Upper lobe of left lung (tissue), 6 donors: ENCODE measurements at regions not wholly inside any gene's neighbourhood (a gene's known extent, or its start where the extent isn't known, plus 50 kb on each side); places are given as distances from the start of the nearest gene placed in this dataset.

Experiments used
- ATAC-seq, 2 donors: fragments of 200-7000 bp; cut with Tn5 transposase; one replicate each; pipeline ENCODE4 v1.9.1; 2022; ENCODE audit warnings: mild to moderate bottlenecking in 2 of 2, moderate library complexity in 2 of 2; ENCODE audit not compliant: low FRiP score in 2 of 2
- DNase-seq, 2 donors: peaks; one replicate each; pipeline ENCODE4 v3.0.0-alpha.2; 2019 to 2020
- H3K27ac ChIP-seq, 4 donors: fragments of 200-600 bp; sonication (generic); one replicate each; pipeline ENCODE4 v1.5.1; 2016 to 2019
- H3K27me3 ChIP-seq, 4 donors: fragments of 200-600 bp; sonication (generic); one replicate each; pipeline ENCODE4 v1.5.1; 2017 to 2019
- H3K36me3 ChIP-seq, 4 donors: fragments of 200-600 bp; sonication (generic); one replicate each; pipeline ENCODE4 v1.5.1; 2016 to 2019
- H3K4me1 ChIP-seq, 4 donors: fragments of 200-600 bp; sonication (generic); one replicate each; pipeline ENCODE4 v1.5.1; 2018 to 2019
- H3K4me3 ChIP-seq, 4 donors: fragments of 200-600 bp; sonication (generic); one replicate each; pipeline ENCODE4 v1.5.1; 2017 to 2019; ENCODE audit warnings: mild to moderate bottlenecking in 2 of 4, moderate library complexity in 1 of 4
- H3K9me3 ChIP-seq, 4 donors: fragments of 200-600 bp; sonication (generic); one replicate each; pipeline ENCODE4 v1.5.1; 2018 to 2019
- EP300 ChIP-seq, 4 donors: sonication (generic); formaldehyde crosslinking; IDR thresholded peaks; one replicate each; pipeline ENCODE4 v1.5.1; 2017; ENCODE audit warnings: antibody characterized with exemption in 4 of 4, control low read depth in 2 of 4
- POLR2A ChIP-seq, 4 donors: fragments of 450-650 bp; IDR thresholded peaks; one replicate each; pipeline ENCODE4 v1.5.1; 2016 to 2017; ENCODE audit warnings: antibody characterized with exemption in 4 of 4, mild to moderate bottlenecking in 2 of 4
- POLR2AphosphoS5 ChIP-seq, 2 donors: sonication (generic); formaldehyde crosslinking; IDR thresholded peaks; one replicate each; pipeline ENCODE4 v1.5.1; 2017; ENCODE audit warnings: antibody characterized with exemption in 2 of 2
- WGBS, 2 donors: methylation state at CpG; one replicate each; pipeline ENCODE4 v1.1.5; 2017 to 2018; 5-methylcytosine and 5-hydroxymethylcytosine counted together
- TF ChIP-seq, protein P1 (sequence below), 6 experiments: fragments of 450-650 bp in 4 of 6; fragments of 200-600 bp in 2 of 6; sonication (generic) in 2 of 6; IDR thresholded peaks; one replicate each; pipeline ENCODE4 v1.5.1; 2016 to 2019; ENCODE audit warnings: antibody characterized with exemption in 6 of 6
- donor health status: DM: no; HTN: no; CAD: no; lungs with moderate emphysema.
- donor health status: DM: no; HTN: yes; CAD: no; lungs with severe emphysema.

DNA sequence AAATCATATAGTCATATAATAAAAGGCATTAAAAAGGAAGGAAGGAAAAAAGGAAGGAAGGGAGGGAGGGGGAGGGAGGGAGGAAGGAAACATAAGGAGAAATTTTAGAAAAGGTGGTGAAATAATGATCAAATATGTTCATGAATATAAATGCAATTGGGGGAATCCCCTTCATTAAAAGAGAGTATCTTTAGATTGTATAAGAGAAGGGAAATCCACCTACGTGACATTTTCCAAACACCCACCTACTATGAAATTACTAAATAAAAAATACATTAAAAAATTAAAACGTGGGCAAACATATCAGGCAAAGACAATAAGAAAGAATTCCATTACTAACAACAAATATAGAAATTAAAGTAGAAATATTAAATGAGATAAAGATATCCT lies 203.4 kb upstream of the PARD3B start:
- ATAC-seq (no peak), DNase-seq (no peak)
- no peak overlapping the region for H3K27ac ChIP-seq
- no peaks in the 10 kb centered on the region for H3K27me3 ChIP-seq
- H3K4me1 ChIP-seq: no peaks in the 10 kb centered on the region
- H3K36me3 ChIP-seq: no peaks in the 10 kb centered on the region
- H3K4me3 ChIP-seq: no peak overlapping the region
- no peak for TF ChIP-seq POLR2AphosphoS5 (IDR thresholded peaks at IDR 0.05)
- TF ChIP-seq POLR2A (IDR thresholded peaks at IDR 0.05): no peak
- TF ChIP-seq EP300 (IDR thresholded peaks at IDR 0.05): no peak
- TF ChIP-seq, protein P1, sequence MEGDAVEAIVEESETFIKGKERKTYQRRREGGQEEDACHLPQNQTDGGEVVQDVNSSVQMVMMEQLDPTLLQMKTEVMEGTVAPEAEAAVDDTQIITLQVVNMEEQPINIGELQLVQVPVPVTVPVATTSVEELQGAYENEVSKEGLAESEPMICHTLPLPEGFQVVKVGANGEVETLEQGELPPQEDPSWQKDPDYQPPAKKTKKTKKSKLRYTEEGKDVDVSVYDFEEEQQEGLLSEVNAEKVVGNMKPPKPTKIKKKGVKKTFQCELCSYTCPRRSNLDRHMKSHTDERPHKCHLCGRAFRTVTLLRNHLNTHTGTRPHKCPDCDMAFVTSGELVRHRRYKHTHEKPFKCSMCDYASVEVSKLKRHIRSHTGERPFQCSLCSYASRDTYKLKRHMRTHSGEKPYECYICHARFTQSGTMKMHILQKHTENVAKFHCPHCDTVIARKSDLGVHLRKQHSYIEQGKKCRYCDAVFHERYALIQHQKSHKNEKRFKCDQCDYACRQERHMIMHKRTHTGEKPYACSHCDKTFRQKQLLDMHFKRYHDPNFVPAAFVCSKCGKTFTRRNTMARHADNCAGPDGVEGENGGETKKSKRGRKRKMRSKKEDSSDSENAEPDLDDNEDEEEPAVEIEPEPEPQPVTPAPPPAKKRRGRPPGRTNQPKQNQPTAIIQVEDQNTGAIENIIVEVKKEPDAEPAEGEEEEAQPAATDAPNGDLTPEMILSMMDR (IDR thresholded peaks at IDR 0.05): no peak
- H3K9me3 ChIP-seq: no peaks in the 10 kb centered on the region
- WGBS, 2 donors: 52 to 56% methylated on average over 2 of the region's 2 CpGs

- Histone ChIP-seq H3K4me3 (no peak overlapping the region), H3K27ac (no peak overlapping the region), H3K9me3 (no peaks in the 10 kb centered on the region), H3K27me3 (no peaks in the 10 kb centered on the region), H3K36me3 (no peaks in the 10 kb centered on the region), H3K4me1 (no peaks in the 10 kb centered on the region)
- TF ChIP-seq EP300 (IDR thresholded peaks at IDR 0.05) (no peak), POLR2AphosphoS5 (IDR thresholded peaks at IDR 0.05) (no peak), POLR2A (IDR thresholded peaks at IDR 0.05) (no peak)
- TF ChIP-seq, protein P1 (IDR thresholded peaks at IDR 0.05): no peak
- 85 to 89% methylated on average over 2 of the region's 2 CpGs for WGBS, 2 donors
- ATAC-seq: no peak
- no peak for DNase-seq
These were observed 201.6 kb upstream of the PARD3B start for GRCh38 chr2:204343685-204344084.

GRCh38 chr2:204344119-204344518 lies 201.2 kb upstream of the PARD3B start:
- TF ChIP-seq EP300 (IDR thresholded peaks at IDR 0.05): no peak
- TF ChIP-seq, protein P1 (IDR thresholded peaks at IDR 0.05): no peak
- TF ChIP-seq POLR2AphosphoS5 (IDR thresholded peaks at IDR 0.05): no peak
- no peak for TF ChIP-seq POLR2A (IDR thresholded peaks at IDR 0.05)
- Histone ChIP-seq H3K27ac (no peak overlapping the region), H3K4me3 (no peak overlapping the region), H3K9me3 (no peaks in the 10 kb centered on the region), H3K4me1 (no peaks in the 10 kb centered on the region), H3K36me3 (no peaks in the 10 kb centered on the region), H3K27me3 (no peaks in the 10 kb centered on the region)
- DNase-seq: no peak
- 32 to 33% methylated on average over 2 of the region's 2 CpGs for WGBS, 2 donors
- no peak for ATAC-seq

- DNase-seq: no peak
- no peaks in the 10 kb centered on the region for H3K27me3 ChIP-seq
- 85 to 88% methylated on average over 3 of the region's 3 CpGs for WGBS, 2 donors
- no peaks in the 10 kb centered on the region for H3K4me1 ChIP-seq
- no peaks in the 10 kb centered on the region for H3K36me3 ChIP-seq
- ATAC-seq: no peak
- H3K4me3 ChIP-seq: no peak overlapping the region
- H3K27ac ChIP-seq: no peak overlapping the region
- TF ChIP-seq EP300 (IDR thresholded peaks at IDR 0.05) (no peak), POLR2A (IDR thresholded peaks at IDR 0.05) (no peak), POLR2AphosphoS5 (IDR thresholded peaks at IDR 0.05) (no peak)
- TF ChIP-seq, protein P1 (IDR thresholded peaks at IDR 0.05): no peak
- no peaks in the 10 kb centered on the region for H3K9me3 ChIP-seq
These were observed 198.4 kb upstream of the PARD3B start for GRCh38 chr2:204346906-204347305.

GRCh38 chr2:204353823-204354222 lies 191.5 kb upstream of the PARD3B start:
- ATAC-seq: no peak
- no peaks in the 10 kb centered on the region for H3K4me1 ChIP-seq
- no peaks in the 10 kb centered on the region for H3K27me3 ChIP-seq
- no peak overlapping the region for H3K4me3 ChIP-seq
- no peak overlapping the region for H3K27ac ChIP-seq
- DNase-seq: no peak
- no peaks in the 10 kb centered on the region for H3K36me3 ChIP-seq
- H3K9me3 ChIP-seq: no peaks in the 10 kb centered on the region
- TF ChIP-seq POLR2AphosphoS5 (IDR thresholded peaks at IDR 0.05): no peak
- no peak for TF ChIP-seq POLR2A (IDR thresholded peaks at IDR 0.05)
- TF ChIP-seq, protein P1 (IDR thresholded peaks at IDR 0.05): no peak
- TF ChIP-seq EP300 (IDR thresholded peaks at IDR 0.05): no peak
- WGBS, 2 donors: 83% methylated on average over 4 of the region's 4 CpGs
